ENCODE measurements at regions not wholly inside any gene's neighbourhood (a gene's known extent, or its start where the extent isn't known, plus 50 kb on each side); places are given as distances from the start of the nearest gene placed in this dataset.

GRCh38 chrX:6383917-6384316, 151.0 kb downstream of the VCX3A start:
- H3K36me3 Mint-ChIP-seq (ENCODE audit: low read depth): no peaks in the 10 kb centered on the region
- CTCF ChIA-PET: no interaction called here
- TF ChIP-seq, protein P1, sequence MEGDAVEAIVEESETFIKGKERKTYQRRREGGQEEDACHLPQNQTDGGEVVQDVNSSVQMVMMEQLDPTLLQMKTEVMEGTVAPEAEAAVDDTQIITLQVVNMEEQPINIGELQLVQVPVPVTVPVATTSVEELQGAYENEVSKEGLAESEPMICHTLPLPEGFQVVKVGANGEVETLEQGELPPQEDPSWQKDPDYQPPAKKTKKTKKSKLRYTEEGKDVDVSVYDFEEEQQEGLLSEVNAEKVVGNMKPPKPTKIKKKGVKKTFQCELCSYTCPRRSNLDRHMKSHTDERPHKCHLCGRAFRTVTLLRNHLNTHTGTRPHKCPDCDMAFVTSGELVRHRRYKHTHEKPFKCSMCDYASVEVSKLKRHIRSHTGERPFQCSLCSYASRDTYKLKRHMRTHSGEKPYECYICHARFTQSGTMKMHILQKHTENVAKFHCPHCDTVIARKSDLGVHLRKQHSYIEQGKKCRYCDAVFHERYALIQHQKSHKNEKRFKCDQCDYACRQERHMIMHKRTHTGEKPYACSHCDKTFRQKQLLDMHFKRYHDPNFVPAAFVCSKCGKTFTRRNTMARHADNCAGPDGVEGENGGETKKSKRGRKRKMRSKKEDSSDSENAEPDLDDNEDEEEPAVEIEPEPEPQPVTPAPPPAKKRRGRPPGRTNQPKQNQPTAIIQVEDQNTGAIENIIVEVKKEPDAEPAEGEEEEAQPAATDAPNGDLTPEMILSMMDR (IDR thresholded peaks at IDR 0.05): no peak
- H3K4me1 Mint-ChIP-seq: no peaks in the 10 kb centered on the region
- no peaks in the 10 kb centered on the region for H3K27me3 Mint-ChIP-seq
- intact Hi-C loops (cut with micrococcal nuclease): no loop called here
- no peak for DNase-seq
- no peak overlapping the region for H3K4me3 Mint-ChIP-seq
- H3K27ac Mint-ChIP-seq: no peak overlapping the region
- ATAC-seq (ENCODE audit: low read depth): no peak
- POLR2A ChIA-PET: no interaction called here
- H3K9me3 Mint-ChIP-seq: no peaks in the 10 kb centered on the region

- H3K4me3 Mint-ChIP-seq: no peak overlapping the region
- ChIA-PET CTCF (no interaction called here), POLR2A (no interaction called here)
- H3K36me3 Mint-ChIP-seq (ENCODE audit: low read depth): no peaks in the 10 kb centered on the region
- no peak overlapping the region for H3K27ac Mint-ChIP-seq
- no peaks in the 10 kb centered on the region for H3K27me3 Mint-ChIP-seq
- H3K9me3 Mint-ChIP-seq: no peaks in the 10 kb centered on the region
- no peak for ATAC-seq (ENCODE audit: low read depth)
- H3K4me1 Mint-ChIP-seq: no peaks in the 10 kb centered on the region
- intact Hi-C loops (cut with micrococcal nuclease): no loop called here
- TF ChIP-seq, protein P1 (IDR thresholded peaks at IDR 0.05): no peak
- no peak for DNase-seq
These were observed 151.4 kb downstream of the VCX3A start for GRCh38 chrX:6383488-6383887.

DNA sequence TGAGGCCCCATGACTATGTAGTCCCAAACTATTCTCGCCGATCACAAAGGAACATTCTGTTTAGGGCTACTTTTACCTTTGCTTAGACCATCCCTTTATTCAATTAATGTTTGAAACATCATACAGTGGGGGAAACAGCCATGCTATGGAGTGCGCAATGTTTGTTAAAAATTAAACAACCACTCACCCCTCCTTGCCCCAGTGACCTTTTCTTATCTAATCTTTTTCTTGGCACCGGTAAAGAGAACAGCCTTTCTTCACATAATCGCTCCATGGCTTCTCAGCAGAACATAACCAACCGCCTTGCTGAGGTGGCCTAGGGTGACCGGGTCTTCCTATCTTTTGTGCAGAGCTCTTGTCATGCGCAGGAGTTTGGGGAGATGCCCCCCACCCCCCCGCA, 152.6 kb downstream of the VCX3A start:
- H3K9me3 Mint-ChIP-seq: no peaks in the 10 kb centered on the region
- ChIA-PET CTCF (no interaction called here), POLR2A (no interaction called here)
- H3K4me3 Mint-ChIP-seq: no peak overlapping the region
- H3K27me3 Mint-ChIP-seq: no peaks in the 10 kb centered on the region
- ATAC-seq (ENCODE audit: low read depth) (no peak), DNase-seq (no peak)
- TF ChIP-seq, protein P1 (IDR thresholded peaks at IDR 0.05): no peak
- intact Hi-C loops (cut with micrococcal nuclease): no loop called here
- no peaks in the 10 kb centered on the region for H3K4me1 Mint-ChIP-seq
- H3K36me3 Mint-ChIP-seq (ENCODE audit: low read depth): no peaks in the 10 kb centered on the region
- no peak overlapping the region for H3K27ac Mint-ChIP-seq

DNA sequence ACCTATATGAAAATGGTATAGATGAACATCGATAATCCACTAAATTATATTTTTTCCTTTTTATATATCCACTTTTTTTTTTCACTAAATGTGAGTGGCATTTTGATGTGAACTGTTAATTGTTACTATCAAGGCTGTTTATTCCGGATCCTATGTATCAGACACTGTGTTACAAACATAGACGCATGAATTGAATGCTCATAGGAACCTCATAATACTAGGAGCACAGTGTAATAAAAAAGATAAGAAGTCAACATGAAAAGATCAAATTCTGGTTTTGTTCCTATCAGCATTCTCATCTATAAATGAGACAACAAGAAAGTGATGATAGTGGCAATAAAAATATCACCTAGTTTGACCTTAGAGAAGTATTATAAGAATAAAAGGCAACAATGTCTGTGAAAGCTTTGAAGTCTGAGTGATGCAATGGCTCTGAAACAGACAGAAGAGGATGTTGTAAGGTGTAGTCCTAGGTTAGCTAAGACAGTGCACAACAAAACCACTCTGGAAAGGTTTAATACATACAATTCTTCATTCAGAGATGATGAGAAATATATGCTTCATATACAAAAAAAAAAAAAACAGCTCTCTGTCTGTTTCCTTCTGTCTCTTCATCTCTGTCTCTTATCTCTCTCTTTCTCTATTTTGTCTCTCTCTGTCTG, 148.6 kb upstream of the NLGN4X start:
- Mint-ChIP-seq H3K27me3 (no peaks in the 10 kb centered on the region), H3K27ac (no peak overlapping the region), H3K36me3 (ENCODE audit: low read depth) (no peaks in the 10 kb centered on the region), H3K4me1 (no peaks in the 10 kb centered on the region), H3K9me3 (no peaks in the 10 kb centered on the region), H3K4me3 (no peak overlapping the region)
- ATAC-seq (ENCODE audit: low read depth) (no peak), DNase-seq (no peak)
- TF ChIP-seq, protein P1 (IDR thresholded peaks at IDR 0.05): no peak
- intact Hi-C loops (cut with micrococcal nuclease): no loop called here
- CTCF ChIA-PET: no interaction called here
- POLR2A ChIA-PET: no interaction called here

DNA sequence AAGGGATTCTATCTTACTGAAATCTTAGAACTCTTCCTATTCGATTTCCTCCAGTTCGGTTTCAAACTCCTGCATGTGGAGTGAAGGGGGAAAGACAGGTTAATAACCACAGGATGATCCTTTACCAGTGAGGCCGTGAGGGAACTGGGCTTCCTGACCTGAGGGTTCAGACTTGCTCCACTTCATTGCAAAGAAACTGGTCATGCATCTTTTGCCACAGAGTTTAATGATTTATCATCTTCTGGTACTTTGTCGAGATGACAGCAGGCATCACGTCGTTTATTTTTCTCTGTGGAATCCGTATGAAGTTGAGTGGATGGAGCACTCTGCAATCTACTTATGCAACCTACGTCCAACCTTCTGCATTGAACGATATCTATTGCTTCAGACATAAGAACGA, 145.9 kb upstream of the NLGN4X start:
- intact Hi-C loops (cut with micrococcal nuclease): no loop called here
- Mint-ChIP-seq H3K36me3 (ENCODE audit: low read depth) (no peaks in the 10 kb centered on the region), H3K27ac (no peak overlapping the region), H3K27me3 (no peaks in the 10 kb centered on the region), H3K4me3 (no peak overlapping the region), H3K9me3 (no peaks in the 10 kb centered on the region), H3K4me1 (no peaks in the 10 kb centered on the region)
- TF ChIP-seq, protein P1 (IDR thresholded peaks at IDR 0.05): no peak
- DNase-seq (no peak), ATAC-seq (ENCODE audit: low read depth) (no peak)
- POLR2A ChIA-PET: no interaction called here
- CTCF ChIA-PET: no interaction called here
